HFFc6 (cell line): ENCODE measurements at regions not wholly inside any gene's neighbourhood (a gene's known extent, or its start where the extent isn't known, plus 50 kb on each side); places are given as distances from the start of the nearest gene placed in this dataset.

Source experiments
- DNase-seq: peaks from one replicate; pipeline ENCODE4 v3.0.0-alpha.2; 2018
- H3K27ac Mint-ChIP-seq: 2 replicates; pipeline ENCODE4 v1.8.0; 2020; ENCODE audit warnings: mild to moderate bottlenecking, mixed read lengths
- H3K27me3 Mint-ChIP-seq: 2 replicates; pipeline ENCODE4 v1.8.0; 2021; ENCODE audit warnings: mild to moderate bottlenecking, moderate library complexity, mixed read lengths; ENCODE audit not compliant: insufficient read depth
- H3K36me3 Mint-ChIP-seq: 2 replicates; pipeline ENCODE4 v1.8.0; 2021; ENCODE audit warnings: low read depth, mixed read lengths
- H3K4me1 Mint-ChIP-seq: 2 replicates; pipeline ENCODE4 v1.8.0; 2020; ENCODE audit warnings: low read depth, mixed read lengths
- H3K4me3 Mint-ChIP-seq: 2 replicates; pipeline ENCODE4 v1.8.0; 2020; ENCODE audit warnings: mild to moderate bottlenecking, moderate library complexity, mixed read lengths
- H3K9me3 Mint-ChIP-seq: 2 replicates; pipeline ENCODE4 v1.8.0; 2020; ENCODE audit warnings: mild to moderate bottlenecking, mixed read lengths
- CTCF ChIP-seq: fragments of 200-600 bp; sonication (generic); IDR thresholded peaks from 2 replicates; pipeline ENCODE4 v1.5.0; 2021; ENCODE audit warnings: antibody characterized with exemption, mild to moderate bottlenecking

GRCh38 chr12:95418142-95418541 lies 55.8 kb upstream of the METAP2 start:
- peaks cover 9% of the 10 kb centered on the region for H3K4me1 Mint-ChIP-seq
- no peak overlapping the region for H3K4me3 Mint-ChIP-seq
- no peak for TF ChIP-seq CTCF
- no peaks in the 10 kb centered on the region for H3K9me3 Mint-ChIP-seq
- no peak for DNase-seq
- H3K27ac Mint-ChIP-seq = no peak overlapping the region
- no peaks in the 10 kb centered on the region; the same call in none of the 2 replicates for H3K27me3 Mint-ChIP-seq
- H3K36me3 Mint-ChIP-seq = no peaks in the 10 kb centered on the region
